Ecto neural progenitor cell (in vitro differentiated cells): ENCODE measurements at regions not wholly inside any gene's neighbourhood (a gene's known extent, or its start where the extent isn't known, plus 50 kb on each side); places are given as distances from the start of the nearest gene placed in this dataset.
A peak's percentile ranks its signal among the peaks of the same experiment; 100 is the strongest.
"Not testable (repeated sequence)": the region's sequence is repeated elsewhere in the genome, so short reads cannot be mapped to it uniquely, and the experiment has no call there.

Experiments
- DNase-seq: peaks from one replicate; pipeline ENCODE4 v3.0.0-alpha.2; 2018; ENCODE audit warnings: low spot score

DNA sequence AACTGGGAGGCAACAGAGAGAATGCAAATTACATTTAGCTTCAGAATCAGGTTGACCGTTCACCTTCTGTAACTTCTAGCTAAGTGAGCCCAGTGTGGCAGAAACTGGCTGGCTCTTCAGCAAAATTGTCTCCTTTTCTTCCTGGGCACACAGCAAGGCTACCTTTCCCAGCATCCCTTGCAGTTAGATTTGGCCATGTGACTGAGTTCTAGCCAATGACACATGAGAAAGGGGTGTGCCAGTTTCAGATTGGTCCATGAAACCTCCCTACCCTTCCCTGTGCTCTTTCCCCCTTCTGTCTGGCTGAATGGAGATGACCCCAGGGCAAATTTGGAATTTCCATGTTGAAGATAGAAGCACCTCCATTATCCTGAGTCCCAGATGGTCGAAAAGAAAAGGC lies 72.5 kb upstream of the SMIM23 start:
- peak; percentile 5 for DNase-seq

DNA sequence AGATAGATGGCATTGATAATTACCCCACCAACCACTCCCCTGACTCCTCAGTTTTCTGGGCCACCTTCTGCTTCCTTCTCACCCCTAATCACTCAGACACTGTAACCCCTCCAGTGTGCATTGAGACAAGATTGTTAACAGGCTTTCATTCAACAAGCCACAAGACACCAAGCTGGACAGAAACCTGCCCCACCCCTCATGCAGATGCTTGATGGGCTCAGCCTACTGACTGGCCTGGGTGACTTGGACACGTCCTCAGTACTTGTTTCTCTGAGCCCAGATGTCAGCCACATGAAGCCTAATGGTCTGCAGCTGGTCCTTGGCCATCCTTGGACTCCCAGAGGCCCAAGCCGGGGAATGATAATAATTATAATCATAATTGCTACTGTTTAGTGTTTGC lies 71.4 kb upstream of the SMIM23 start:
- peak; percentile 10 for DNase-seq

- peak; percentile 32 for DNase-seq
Observed at GRCh38 chr5:171714851-171715250, 70.8 kb upstream of the SMIM23 start.

GRCh38 chr5:171715551-171715950 lies 70.1 kb upstream of the SMIM23 start:
- peak; percentile 12 for DNase-seq

GRCh38 chr5:171720086-171720485 lies 65.5 kb upstream of the SMIM23 start:
- DNase-seq = no peak

GRCh38 chr5:171721464-171721863 lies 64.2 kb upstream of the SMIM23 start:
- no peak for DNase-seq

DNA sequence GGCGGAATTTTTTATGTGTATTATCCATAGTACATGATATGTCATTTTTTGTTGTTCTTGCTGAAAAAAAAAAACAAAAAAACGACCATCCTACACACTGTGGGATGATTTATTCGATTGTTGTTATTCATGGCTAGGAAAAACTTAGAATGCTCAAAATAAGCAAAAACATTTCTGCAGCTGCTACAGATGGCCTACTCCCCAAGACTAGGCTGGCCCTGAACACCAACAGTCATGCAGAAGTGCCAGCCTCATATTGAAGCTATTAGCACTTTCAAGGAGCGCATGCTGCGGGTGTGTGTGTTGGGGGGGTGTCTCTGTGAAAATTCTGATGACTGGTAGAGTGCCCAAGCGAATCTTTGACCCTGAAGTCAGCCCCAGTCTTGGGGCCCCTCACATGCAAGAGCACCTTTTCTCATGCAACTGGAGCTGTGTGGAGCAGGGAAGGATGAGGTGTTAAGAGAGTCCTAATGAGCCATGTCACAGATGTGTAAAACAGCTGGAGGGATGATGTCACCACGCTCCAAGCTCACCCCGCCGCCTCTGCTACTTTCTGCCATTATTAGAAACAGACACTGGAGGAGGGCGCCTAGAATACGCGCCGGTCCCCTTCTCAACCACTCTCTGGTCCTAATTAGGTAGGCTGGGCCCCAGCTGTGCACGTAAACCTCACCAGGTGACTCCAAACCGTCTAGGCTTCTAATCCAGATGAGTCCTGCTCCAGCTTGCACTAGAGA lies 61.0 kb upstream of the SMIM23 start:
- no peak for DNase-seq

GRCh38 chr5:171725205-171725601 lies 60.4 kb upstream of the SMIM23 start:
- DNase-seq = no peak

GRCh38 chr5:171726819-171727218 lies 58.8 kb upstream of the SMIM23 start:
- not testable (repeated sequence) for DNase-seq

DNA sequence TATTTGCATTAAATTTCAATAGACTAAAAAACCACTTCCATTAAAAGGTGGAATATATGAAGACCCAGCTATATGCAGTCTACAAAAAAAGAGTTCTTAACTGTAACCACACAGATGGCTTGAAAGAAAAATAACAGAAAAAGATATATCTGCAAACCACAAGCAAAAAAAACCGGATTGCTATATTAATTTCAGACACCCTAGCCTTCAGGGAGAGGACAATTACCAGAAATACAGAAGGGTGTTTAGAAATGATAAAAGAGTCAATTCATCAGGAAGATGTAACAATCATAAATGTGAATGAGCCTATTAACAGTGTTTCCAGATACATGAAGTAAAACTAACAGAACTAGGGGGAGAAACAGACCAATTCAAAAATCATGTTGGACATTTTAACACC lies 56.9 kb upstream of the SMIM23 start:
- DNase-seq = no peak
